Brain microvascular endothelial cell (primary cell): ENCODE measurements at regions not wholly inside any gene's neighbourhood (a gene's known extent, or its start where the extent isn't known, plus 50 kb on each side); places are given as distances from the start of the nearest gene placed in this dataset.

Experiments
- DNase-seq: peaks from one replicate; pipeline ENCODE4 v3.0.0-alpha.2; 2020
- H3K27ac ChIP-seq: fragments of 250-450 bp; sonication (Bioruptor Pico); 2 replicates; pipeline ENCODE4 v1.5.1; 2020; ENCODE audit warnings: mild to moderate bottlenecking, moderate library complexity
- H3K27me3 ChIP-seq: fragments of 250-450 bp; sonication (Bioruptor Pico); replicated peaks from 2 replicates; pipeline ENCODE4 v1.5.1; 2020; ENCODE audit warnings: mild to moderate bottlenecking
- H3K36me3 ChIP-seq: fragments of 250-450 bp; sonication (Bioruptor Pico); replicated peaks from 2 replicates; pipeline ENCODE4 v1.5.1; 2020; ENCODE audit warnings: mild to moderate bottlenecking
- H3K4me3 ChIP-seq: 2 replicates; pipeline ENCODE4 v1.5.1; 2011; ENCODE audit warnings: low read depth, mild to moderate bottlenecking, control low read depth, low read length, moderate library complexity
- CTCF ChIP-seq: IDR thresholded peaks from 2 replicates; pipeline ENCODE4 v1.5.1; 2011; ENCODE audit warnings: low read depth, mild to moderate bottlenecking, moderate library complexity, low read length, control low read depth, inconsistent platforms; ENCODE audit errors: missing control alignments
- in situ Hi-C: cut with HindIII; loops from 2 replicates; pipeline ENCODE4 v1.10.0; 2017; ENCODE audit warnings: low sequenced_read_pairs, low pct_ligation_motif_present

- Histone ChIP-seq H3K27ac (no peak overlapping the region), H3K27me3 (no peaks in the 10 kb centered on the region)
Observed at GRCh38 chr9:13728917-13729811, 449.7 kb upstream of the MPDZ start.

GRCh38 chr9:13728131-13728530 lies 448.6 kb upstream of the MPDZ start:
- H3K4me3 ChIP-seq: no peak overlapping the region
- DNase-seq: no peak
- no peaks in the 10 kb centered on the region for H3K27me3 ChIP-seq
- H3K27ac ChIP-seq: no peak overlapping the region
- no peak for TF ChIP-seq CTCF
- in situ Hi-C loops: no loop called here
- H3K36me3 ChIP-seq: no peaks in the 10 kb centered on the region

More at GRCh38 chr9:13728917-13729811, 449.7 kb upstream of the MPDZ start:
- no peaks in the 10 kb centered on the region for H3K36me3 ChIP-seq
- H3K4me3 ChIP-seq: no peak overlapping the region
- no peak for TF ChIP-seq CTCF
- in situ Hi-C loops: no loop called here
- no peak for DNase-seq

GRCh38 chr9:13726746-13727145 lies 447.3 kb upstream of the MPDZ start:
- Histone ChIP-seq H3K27me3 (no peaks in the 10 kb centered on the region), H3K4me3 (no peak overlapping the region), H3K27ac (no peak overlapping the region), H3K36me3 (no peaks in the 10 kb centered on the region)
- no peak for DNase-seq
- in situ Hi-C loops: no loop called here
- TF ChIP-seq CTCF: no peak

- DNase-seq: no peak
- in situ Hi-C loops: no loop called here
- no peak overlapping the region for H3K4me3 ChIP-seq
- no peak overlapping the region for H3K27ac ChIP-seq
- no peaks in the 10 kb centered on the region for H3K27me3 ChIP-seq
- no peaks in the 10 kb centered on the region for H3K36me3 ChIP-seq
- TF ChIP-seq CTCF: no peak
Observed at GRCh38 chr9:13725516-13725915, 446.0 kb upstream of the MPDZ start.

- Histone ChIP-seq H3K27me3 (no peaks in the 10 kb centered on the region), H3K36me3 (no peaks in the 10 kb centered on the region), H3K4me3 (no peak overlapping the region), H3K27ac (peak overlapping the region; percentile 31)
- no peak for DNase-seq
- no peak for TF ChIP-seq CTCF
- in situ Hi-C loops: no loop called here
Observed at GRCh38 chr9:13721481-13722235, 442.2 kb upstream of the MPDZ start.
